Neutrophil (primary cell): ENCODE measurements at regions not wholly inside any gene's neighbourhood (a gene's known extent, or its start where the extent isn't known, plus 50 kb on each side); places are given as distances from the start of the nearest gene placed in this dataset.

Experiments
- H3K27ac ChIP-seq: fragments of 200-600 bp; sonication (generic); 2 replicates; pipeline ENCODE4 v1.5.1; 2016; ENCODE audit warnings: mild to moderate bottlenecking, moderate library complexity
- H3K27me3 ChIP-seq: fragments of 200-600 bp; sonication (generic); 2 replicates; pipeline ENCODE4 v1.6.0; 2016; ENCODE audit warnings: mild to moderate bottlenecking
- H3K36me3 ChIP-seq: fragments of 200-600 bp; sonication (generic); 2 replicates; pipeline ENCODE4 v1.5.1; 2017
- H3K4me1 ChIP-seq, 2 experiments: fragments of 200-600 bp in 1 of 2; sonication (generic) in 1 of 2; 1 replicate in 1 of 2; 2 replicates in 1 of 2; pipeline versions ENCODE4 v1.5.1 to v1.6.1; 2013 to 2016; ENCODE audit warnings: low read depth in 1 of 2, low read length in 1 of 2, mild to moderate bottlenecking in 1 of 2, moderate library complexity in 1 of 2; ENCODE audit not compliant: control insufficient read depth in 1 of 2, insufficient read depth in 1 of 2
- H3K4me3 ChIP-seq, 2 experiments: fragments of 200-600 bp in 1 of 2; sonication (generic) in 1 of 2; 1 replicate in 1 of 2; 2 replicates in 1 of 2; pipeline ENCODE4 v1.5.1; 2013 to 2016; ENCODE audit warnings: low read depth in 1 of 2, low read length in 1 of 2, mild to moderate bottlenecking in 1 of 2, moderate library complexity in 1 of 2
- H3K9me3 ChIP-seq: fragments of 200-600 bp; sonication (generic); 2 replicates; pipeline ENCODE4 v1.5.1; 2016
- CTCF ChIP-seq: fragments of 200-600 bp; sonication (generic); IDR thresholded peaks from 2 replicates; pipeline ENCODE4 v1.5.1; 2016; ENCODE audit warnings: antibody characterized with exemption

- no peak for TF ChIP-seq CTCF
- Histone ChIP-seq H3K27me3 (peaks cover 57% of the 10 kb centered on the region), H3K27ac (no peak overlapping the region), H3K36me3 (no peaks in the 10 kb centered on the region), H3K4me1 (peaks cover 23 to 27% of the 10 kb centered on the region in 2 experiments), H3K9me3 (no peaks in the 10 kb centered on the region), H3K4me3 (no peak overlapping the region)
These were observed 79.1 kb upstream of the IER5L start for GRCh38 chr9:129256959-129257713.

GRCh38 chr9:129254566-129255287, 76.7 kb upstream of the IER5L start:
- Histone ChIP-seq H3K4me3 (no peak overlapping the region), H3K36me3 (no peaks in the 10 kb centered on the region), H3K4me1 (peaks cover 11 to 20% of the 10 kb centered on the region in 2 experiments), H3K9me3 (no peaks in the 10 kb centered on the region), H3K27me3 (peaks cover 55% of the 10 kb centered on the region), H3K27ac (no peak overlapping the region)
- no peak for TF ChIP-seq CTCF

GRCh38 chr9:129253803-129254381, 75.8 kb upstream of the IER5L start:
- TF ChIP-seq CTCF = no peak
- H3K36me3 ChIP-seq = no peaks in the 10 kb centered on the region
- H3K4me1 ChIP-seq = peaks cover 9 to 16% of the 10 kb centered on the region in 2 experiments
- H3K27ac ChIP-seq = no peak overlapping the region
- H3K9me3 ChIP-seq = no peaks in the 10 kb centered on the region
- H3K27me3 ChIP-seq = peaks cover 47% of the 10 kb centered on the region
- H3K4me3 ChIP-seq = no peak overlapping the region

GRCh38 chr9:129252937-129253802, 75.1 kb upstream of the IER5L start:
- H3K27me3 ChIP-seq = peaks cover 40% of the 10 kb centered on the region
- H3K4me3 ChIP-seq = no peak overlapping the region
- no peaks in the 10 kb centered on the region for H3K9me3 ChIP-seq
- peaks cover 2 to 9% of the 10 kb centered on the region in 2 experiments for H3K4me1 ChIP-seq
- no peak for TF ChIP-seq CTCF
- no peaks in the 10 kb centered on the region for H3K36me3 ChIP-seq
- no peak overlapping the region for H3K27ac ChIP-seq

DNA sequence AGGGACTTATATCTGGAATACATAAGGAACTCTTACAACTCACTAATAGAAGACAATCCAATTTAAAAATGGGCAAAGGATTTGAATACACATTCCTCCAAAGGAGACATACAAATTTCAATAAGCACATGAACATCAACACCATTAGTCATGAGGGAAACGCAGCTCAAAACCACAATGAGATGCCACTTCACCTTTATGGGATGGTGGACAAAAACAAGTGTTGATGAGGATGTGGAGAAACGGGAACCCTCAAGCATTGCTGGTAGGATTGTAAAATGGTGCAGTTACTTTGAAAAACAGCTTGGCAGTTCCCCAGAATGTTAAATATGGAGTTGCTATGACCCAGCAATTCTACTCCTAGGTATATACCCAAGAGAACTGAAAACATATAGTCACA, 72.7 kb upstream of the IER5L start:
- H3K9me3 ChIP-seq = no peaks in the 10 kb centered on the region

More for the DNA sequence above, 72.7 kb upstream of the IER5L start:
- Histone ChIP-seq H3K4me3 (no peak overlapping the region), H3K36me3 (no peaks in the 10 kb centered on the region), H3K27me3 (peaks cover 16% of the 10 kb centered on the region), H3K4me1 (peaks cover 0 to 5% of the 10 kb centered on the region in 2 experiments), H3K27ac (peak overlapping the region; percentile 53)
- TF ChIP-seq CTCF = no peak
